Stimulated activated CD4-positive, alpha-beta T cell treated with anti-CD3 and anti-CD28 coated beads, Interleukin-4, amount 100 ng/mL, for 24 hours (primary cell): ENCODE measurements at regions not wholly inside any gene's neighbourhood (a gene's known extent, or its start where the extent isn't known, plus 50 kb on each side); places are given as distances from the start of the nearest gene placed in this dataset.

Experiments used
- DNase-seq: peaks from one replicate; pipeline ENCODE4 v3.0.0-alpha.2; 2020

DNA sequence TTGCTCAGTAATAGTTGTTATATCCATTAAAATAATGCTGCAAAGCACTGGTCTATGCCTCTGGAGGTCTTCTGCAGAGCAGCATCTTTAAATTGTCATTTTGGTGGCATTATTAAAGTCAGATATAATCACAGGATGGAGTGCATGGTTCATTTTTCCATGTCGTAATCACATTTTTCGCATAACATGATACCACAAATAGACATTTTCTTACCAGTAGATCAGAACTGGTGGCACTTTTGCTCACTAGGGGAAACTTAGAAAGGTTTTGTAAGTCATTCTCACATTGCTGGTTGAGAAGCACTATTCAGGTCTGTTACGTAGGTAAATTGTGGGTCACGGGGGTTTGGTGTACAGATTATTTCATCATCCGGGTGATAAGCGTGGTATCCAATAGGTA lies 484.5 kb upstream of the PRKX start:
- DNase-seq: no peak

- DNase-seq: no peak
These were observed 480.2 kb upstream of the PRKX start for GRCh38 chrX:4193500-4194155.

GRCh38 chrX:4186331-4186730 lies 472.9 kb upstream of the PRKX start:
- no peak for DNase-seq

DNA sequence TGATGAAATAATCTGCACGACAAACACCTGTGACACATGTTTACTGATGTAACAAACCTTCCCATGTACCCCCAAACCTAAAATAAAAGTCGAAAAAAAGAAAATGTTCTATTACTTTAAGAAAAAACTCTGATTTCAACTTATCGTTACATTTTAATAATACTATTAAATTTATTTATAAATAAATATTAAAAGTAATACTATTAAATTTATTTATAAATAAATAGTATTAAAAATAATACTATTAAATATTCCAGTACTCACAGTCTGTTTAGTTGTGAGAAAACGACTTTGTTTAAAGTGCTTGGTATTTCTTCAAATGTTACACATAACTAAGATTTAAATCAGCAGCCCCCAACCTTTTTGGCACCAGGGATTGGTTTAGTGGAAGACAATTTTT lies 471.6 kb upstream of the PRKX start:
- DNase-seq: no peak

DNA sequence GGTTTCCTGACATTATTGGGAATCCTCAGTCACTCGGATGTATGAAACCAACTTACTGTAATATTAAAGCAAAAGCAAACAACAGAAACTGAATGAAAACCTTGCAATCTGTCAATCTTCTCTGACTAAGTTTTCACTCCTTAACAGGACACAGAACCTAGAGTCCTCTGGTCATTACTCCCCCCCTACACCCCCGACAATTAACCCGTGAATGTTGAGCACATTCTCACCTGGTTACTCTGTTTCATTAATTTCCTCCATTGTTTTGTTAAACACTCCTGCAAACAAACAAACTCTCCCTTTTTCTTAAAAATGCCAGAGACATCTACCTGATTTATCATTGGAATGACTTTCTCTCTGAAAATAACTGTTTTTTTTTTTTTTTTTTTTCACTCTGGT lies 469.0 kb upstream of the PRKX start:
- DNase-seq: no peak

GRCh38 chrX:4181782-4182407 lies 468.4 kb upstream of the PRKX start:
- no peak for DNase-seq

- DNase-seq: no peak
These were observed 465.6 kb upstream of the PRKX start for GRCh38 chrX:4179031-4179430.

- DNase-seq: no peak
These were observed 461.8 kb upstream of the PRKX start for GRCh38 chrX:4175221-4175620.

DNA sequence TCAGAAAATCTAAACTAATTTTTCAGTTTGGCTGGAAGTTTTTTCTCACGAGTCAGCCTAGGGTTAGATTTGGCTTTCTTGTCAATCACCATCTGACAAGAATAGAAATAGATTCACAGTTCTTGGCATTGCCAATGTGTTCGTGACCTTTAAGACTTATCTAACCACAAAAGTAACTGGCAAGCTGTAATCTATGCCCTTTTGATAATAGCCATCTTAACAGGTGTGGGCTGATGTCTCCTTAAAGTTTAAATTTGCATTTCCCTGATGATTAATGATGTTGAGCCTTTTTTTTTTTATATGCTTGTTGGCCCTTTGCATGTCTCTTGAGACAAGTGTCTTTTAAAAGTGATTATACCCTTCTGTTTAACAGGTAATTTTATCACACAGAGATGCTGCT lies 460.3 kb upstream of the PRKX start:
- DNase-seq: no peak

DNA sequence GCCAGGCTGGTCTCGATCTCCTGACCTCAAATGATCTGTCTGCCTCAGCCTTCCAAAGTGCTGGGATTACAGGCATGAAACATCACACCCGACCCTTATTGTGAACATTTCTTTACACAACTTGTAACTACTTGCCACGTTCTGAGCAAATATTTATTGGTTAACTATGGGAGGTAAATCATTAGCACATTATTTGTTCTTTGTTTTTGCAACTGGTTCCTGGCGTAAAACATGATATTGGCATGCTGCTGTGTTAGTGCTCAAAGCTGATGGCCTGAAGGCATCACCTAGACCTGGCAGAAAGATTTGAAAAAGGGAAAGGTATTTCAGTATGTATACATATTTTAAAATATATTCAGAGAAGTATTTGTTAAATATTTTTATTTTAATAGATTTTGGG lies 438.3 kb upstream of the PRKX start:
- DNase-seq: no peak

DNA sequence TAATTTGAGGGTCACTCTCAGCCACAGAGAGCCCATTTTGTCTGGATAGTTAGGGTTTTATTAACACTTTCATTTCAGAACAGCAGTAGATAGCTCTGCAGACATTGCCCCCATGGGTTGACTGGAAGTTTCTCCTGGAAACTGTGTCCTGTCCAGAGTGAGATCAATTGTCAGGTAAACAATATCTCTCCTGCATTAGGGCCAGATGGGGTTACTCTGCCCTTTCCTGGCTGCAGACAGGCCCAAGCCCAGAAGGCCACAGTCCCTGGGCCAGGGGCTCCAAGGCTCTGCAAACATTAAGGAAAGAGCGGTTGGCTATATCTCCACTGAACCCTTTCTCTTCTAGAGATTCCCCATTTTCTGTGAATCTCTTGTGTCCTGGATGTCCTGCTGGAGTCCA lies 436.8 kb upstream of the PRKX start:
- DNase-seq: no peak

GRCh38 chrX:4129626-4130025 lies 416.2 kb upstream of the PRKX start:
- DNase-seq: no peak

- DNase-seq: no peak
These were observed 405.4 kb upstream of the PRKX start for GRCh38 chrX:4118666-4119530.

GRCh38 chrX:4110964-4111363 lies 397.5 kb upstream of the PRKX start:
- no peak for DNase-seq

GRCh38 chrX:4094926-4095325 lies 381.5 kb upstream of the PRKX start:
- no peak for DNase-seq

DNA sequence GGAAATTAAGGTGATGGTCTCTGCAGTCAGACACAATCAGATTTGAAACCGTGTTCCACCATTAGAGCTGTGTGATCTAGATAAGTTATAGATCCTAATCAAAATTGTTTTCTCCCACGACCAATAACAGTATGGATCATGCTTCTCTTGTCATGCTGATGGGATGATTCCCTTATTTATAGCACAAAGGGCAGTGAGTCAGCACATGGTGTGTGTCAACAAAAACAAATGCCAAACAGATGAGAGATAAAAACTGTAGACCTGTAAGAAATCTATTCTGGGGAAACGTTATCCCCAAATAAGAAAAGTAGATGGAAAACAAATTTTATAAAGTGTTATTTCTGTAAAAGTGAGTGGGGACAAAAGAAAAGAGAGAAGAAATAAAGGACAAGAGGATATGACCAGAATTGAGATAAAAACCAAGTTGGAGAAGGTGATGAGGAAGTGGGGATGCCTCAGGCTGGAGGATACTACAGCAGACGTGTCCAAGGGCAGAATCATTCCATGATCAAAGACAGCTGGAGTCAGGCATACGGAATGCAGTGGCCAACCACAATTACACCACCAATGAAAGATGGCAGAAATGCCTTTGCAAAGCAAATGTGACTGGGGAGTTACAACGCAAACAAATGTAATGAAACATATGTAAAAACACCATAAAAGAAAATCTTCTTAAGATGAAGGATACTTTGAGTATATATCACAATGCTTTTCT lies 377.8 kb upstream of the PRKX start:
- no peak for DNase-seq

DNA sequence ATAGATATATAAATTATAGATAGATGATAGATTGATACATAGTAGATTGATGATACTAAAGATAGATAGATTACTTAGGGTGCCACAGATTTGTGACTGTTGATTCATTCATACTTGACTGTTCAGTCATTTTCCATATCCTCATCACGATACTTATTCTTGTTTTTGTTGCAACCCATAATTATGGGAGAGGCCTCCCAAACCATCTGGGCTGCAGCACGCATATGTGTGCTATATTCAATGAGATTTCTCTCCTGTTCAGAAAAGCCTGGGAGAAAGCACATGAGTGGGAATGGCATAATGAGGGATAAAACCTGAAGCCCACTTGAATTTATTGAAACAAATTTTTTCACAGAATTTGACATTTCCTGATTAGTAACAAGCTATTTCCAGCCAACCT lies 346.4 kb upstream of the PRKX start:
- DNase-seq: no peak

DNA sequence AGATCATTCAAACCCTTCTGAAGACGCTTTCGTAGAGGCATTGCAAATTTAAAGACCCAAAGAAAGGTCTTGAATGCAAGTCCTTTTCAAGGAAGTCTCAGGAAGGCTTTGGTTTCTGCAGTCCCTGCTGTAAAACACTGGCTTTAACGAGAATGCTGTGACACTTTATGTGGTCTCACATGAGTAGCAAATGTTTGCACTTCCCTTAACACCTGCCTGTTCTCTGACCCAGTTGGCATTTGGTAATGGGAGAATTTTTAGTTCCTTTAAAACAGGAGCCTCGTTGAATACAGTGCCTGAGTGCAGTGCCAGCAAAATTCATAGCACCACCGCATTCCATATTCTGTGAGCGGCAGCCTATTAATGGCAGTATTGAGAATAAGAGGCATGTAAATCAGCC lies 330.5 kb upstream of the PRKX start:
- DNase-seq: no peak

- no peak for DNase-seq
These were observed 322.4 kb upstream of the PRKX start for GRCh38 chrX:4035874-4036273.

- DNase-seq: no peak
These were observed 314.7 kb upstream of the PRKX start for GRCh38 chrX:4028151-4028550.

DNA sequence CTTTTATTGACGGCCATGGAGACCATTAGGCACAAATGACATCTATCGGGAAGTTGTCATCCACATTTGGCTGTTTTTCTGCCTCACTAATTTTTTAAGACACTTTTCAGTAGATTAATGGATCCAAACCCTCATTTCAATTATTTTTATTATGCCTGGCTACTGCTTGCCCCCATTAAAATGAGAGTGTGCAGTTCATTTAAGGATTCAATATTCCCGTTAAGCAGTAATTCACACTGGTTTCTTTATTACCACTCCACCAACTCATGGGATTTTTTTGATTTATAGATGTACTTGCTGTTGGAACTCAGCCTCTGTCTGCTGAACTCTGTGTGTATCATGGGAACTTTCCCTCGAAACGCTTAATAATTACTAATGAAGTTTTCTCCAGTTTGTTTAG lies 291.8 kb upstream of the PRKX start:
- DNase-seq: no peak

GRCh38 chrX:4004822-4005221 lies 291.4 kb upstream of the PRKX start:
- DNase-seq: no peak

DNA sequence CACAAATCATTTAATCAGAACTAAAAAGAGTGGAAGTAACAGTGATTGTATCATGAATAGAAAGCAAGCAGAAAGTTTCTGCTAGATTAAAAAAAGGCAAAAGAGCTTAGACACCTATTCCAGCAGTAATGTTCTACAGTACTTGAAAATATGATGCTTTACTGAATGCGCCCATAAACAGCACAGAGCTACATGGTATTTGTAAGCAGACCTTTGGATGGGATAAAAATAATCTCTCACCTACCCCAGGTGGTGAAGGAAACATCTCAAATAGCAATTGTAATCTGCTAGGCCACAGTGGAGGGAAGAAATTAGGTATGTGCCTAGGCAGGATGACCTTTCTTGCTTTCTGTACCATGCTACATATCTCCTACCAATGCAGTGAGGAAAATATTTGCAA lies 280.9 kb upstream of the PRKX start:
- no peak for DNase-seq

DNA sequence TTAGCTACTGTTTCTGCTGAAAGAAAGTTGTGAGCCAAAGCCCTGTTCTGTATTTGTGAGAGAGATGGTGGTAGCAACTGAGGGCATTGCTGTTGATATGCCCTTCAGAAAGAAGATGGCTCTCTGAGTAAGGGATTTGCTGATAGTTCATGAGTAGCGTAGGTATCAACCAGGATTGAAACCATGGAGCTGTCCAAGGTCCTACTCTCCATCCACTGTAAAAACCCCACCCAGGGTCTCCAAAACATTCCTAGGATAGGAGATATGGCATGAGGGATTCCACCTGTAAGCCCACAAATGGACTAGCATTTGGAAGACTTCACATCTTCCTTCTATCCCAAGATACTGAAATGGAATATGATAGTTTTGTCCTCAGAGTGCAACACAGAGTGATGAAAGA lies 277.1 kb upstream of the PRKX start:
- DNase-seq: no peak
